ENCODE measurements at regions not wholly inside any gene's neighbourhood (a gene's known extent, or its start where the extent isn't known, plus 50 kb on each side); places are given as distances from the start of the nearest gene placed in this dataset.

- TF ChIP-seq CTCF (IDR thresholded peaks at IDR 0.05) = no peak
- no peak for TF ChIP-seq POLR2AphosphoS5 (IDR thresholded peaks at IDR 0.05)
Observed at GRCh38 chr15:80323285-80323684, 71.3 kb upstream of the CTXND1 start.

All from sigmoid colon (tissue), 4 donors.